ENCODE measurements at regions not wholly inside any gene's neighbourhood (a gene's known extent, or its start where the extent isn't known, plus 50 kb on each side); places are given as distances from the start of the nearest gene placed in this dataset.

DNA sequence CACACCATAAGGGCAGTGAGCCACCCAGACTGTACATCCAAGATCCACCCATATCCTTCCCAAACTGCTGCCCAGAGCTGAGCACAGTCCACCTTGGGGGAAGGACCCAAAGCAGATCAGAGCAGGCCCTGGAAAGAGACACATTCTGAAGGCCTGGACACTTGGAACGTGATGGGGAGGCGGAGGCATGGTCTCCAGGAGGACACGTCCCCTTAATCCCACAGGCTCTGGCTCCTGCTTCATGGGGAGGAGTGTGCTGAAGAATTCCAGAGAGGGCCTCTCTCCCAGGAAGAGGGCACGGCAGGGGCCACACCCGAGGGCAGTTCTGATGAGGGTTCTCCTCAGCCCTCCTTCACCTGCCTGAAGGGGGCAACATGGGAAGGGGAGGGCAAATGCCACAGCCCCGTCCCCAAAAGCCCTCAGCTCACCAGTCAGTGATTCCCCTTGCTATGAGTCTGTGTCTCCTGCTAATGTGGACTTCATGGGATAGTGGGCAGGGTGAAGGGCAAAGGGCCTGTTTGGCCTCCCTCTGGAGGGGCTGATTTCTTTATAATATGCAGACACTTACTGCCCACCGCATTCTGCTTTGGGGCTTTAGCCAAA lies 276.8 kb downstream of the ENC1 start:
- intact Hi-C loops (cut with micrococcal nuclease) = no loop called here
- Mint-ChIP-seq H3K27ac (no peak overlapping the region), H3K9me3 (no peaks in the 10 kb centered on the region), H3K36me3 (ENCODE audit: low read depth) (no peaks in the 10 kb centered on the region), H3K27me3 (ENCODE audit: insufficient read depth) (peaks cover 4% of the 10 kb centered on the region), H3K4me3 (no peak overlapping the region), H3K4me1 (ENCODE audit: low read depth) (no peaks in the 10 kb centered on the region)
- DNase-seq (ENCODE audit: low spot score) = no peak

DNA sequence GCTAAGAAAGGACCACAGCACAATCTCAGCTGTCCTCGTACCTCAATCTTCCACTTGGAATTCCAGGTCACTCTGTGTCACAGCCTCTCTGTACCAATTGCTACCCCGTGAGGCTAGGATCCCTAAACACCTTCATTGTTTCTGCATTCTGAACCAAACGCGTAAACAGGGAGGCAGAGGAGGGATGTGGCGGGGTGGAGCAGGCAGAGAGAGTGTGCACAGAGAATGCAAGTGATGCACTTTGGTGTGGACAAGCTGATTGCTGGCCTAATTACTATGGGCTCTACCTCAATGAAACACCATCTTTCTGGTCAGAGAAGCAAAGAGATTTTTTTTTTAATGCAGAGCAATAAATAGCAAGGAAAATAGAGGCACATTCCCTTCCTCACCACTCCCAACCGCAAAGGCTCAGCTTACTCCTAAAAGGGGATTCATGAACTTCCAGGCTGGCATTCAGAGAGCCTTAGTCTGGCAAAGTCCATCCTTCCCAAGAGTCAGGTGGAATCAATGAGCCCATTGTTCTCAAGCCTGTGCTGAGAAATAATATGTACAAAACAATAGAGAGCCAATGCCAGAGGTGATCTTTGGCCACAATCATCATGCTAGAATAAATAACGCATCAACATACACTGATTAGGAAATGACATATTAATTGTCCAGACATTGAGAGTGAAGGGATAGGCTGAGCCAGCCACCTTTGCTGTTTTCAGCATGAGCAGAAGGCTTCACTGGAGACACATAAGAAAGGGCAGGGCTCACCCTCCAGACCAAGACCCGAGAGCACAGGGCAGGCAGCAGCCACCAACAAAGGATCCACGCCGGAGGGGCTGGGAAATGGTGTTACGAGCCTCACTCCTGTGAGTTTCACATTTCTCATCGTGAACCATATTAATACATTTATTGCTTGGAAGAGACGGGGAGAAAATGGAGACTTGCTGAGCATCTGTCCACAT lies 278.8 kb downstream of the ENC1 start:
- H3K27me3 Mint-ChIP-seq (ENCODE audit: insufficient read depth) = peaks cover 4% of the 10 kb centered on the region
- no peak for DNase-seq (ENCODE audit: low spot score)
- H3K9me3 Mint-ChIP-seq = no peaks in the 10 kb centered on the region
- H3K4me3 Mint-ChIP-seq = no peak overlapping the region
- H3K4me1 Mint-ChIP-seq (ENCODE audit: low read depth) = no peaks in the 10 kb centered on the region
- intact Hi-C loops (cut with micrococcal nuclease) = no loop called here
- no peaks in the 10 kb centered on the region for H3K36me3 Mint-ChIP-seq (ENCODE audit: low read depth)
- H3K27ac Mint-ChIP-seq = no peak overlapping the region

GRCh38 chr5:74360535-74361210 lies 279.9 kb downstream of the ENC1 start:
- intact Hi-C loops (cut with micrococcal nuclease) = no loop called here
- no peak overlapping the region for H3K4me3 Mint-ChIP-seq
- no peaks in the 10 kb centered on the region for H3K4me1 Mint-ChIP-seq (ENCODE audit: low read depth)
- DNase-seq (ENCODE audit: low spot score) = no peak
- H3K27me3 Mint-ChIP-seq (ENCODE audit: insufficient read depth) = peaks cover 4% of the 10 kb centered on the region
- no peaks in the 10 kb centered on the region for H3K36me3 Mint-ChIP-seq (ENCODE audit: low read depth)
- no peaks in the 10 kb centered on the region for H3K9me3 Mint-ChIP-seq
- no peak overlapping the region for H3K27ac Mint-ChIP-seq

DNA sequence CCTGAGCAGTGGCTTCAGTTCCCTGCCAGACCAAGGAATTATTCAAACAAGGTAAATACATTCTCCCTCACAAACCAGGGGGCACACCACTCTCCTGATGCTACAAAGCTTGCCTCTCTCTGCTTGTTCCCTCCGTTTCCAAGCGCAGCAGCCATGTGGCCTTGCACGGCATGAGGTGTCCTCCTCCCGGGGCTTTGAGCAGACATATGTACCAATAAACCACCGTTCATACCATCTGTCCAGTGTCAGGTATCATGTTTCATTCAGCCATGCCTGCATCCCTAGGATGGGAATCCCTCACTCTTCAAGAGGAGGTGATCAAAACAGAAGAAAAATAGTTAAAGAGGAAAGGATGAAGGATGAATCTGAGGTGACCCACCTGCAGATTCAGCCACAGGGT lies 282.7 kb downstream of the ENC1 start:
- Mint-ChIP-seq H3K4me1 (ENCODE audit: low read depth) (no peaks in the 10 kb centered on the region), H3K9me3 (no peaks in the 10 kb centered on the region)
- intact Hi-C loops (cut with micrococcal nuclease) = no loop called here

DNA sequence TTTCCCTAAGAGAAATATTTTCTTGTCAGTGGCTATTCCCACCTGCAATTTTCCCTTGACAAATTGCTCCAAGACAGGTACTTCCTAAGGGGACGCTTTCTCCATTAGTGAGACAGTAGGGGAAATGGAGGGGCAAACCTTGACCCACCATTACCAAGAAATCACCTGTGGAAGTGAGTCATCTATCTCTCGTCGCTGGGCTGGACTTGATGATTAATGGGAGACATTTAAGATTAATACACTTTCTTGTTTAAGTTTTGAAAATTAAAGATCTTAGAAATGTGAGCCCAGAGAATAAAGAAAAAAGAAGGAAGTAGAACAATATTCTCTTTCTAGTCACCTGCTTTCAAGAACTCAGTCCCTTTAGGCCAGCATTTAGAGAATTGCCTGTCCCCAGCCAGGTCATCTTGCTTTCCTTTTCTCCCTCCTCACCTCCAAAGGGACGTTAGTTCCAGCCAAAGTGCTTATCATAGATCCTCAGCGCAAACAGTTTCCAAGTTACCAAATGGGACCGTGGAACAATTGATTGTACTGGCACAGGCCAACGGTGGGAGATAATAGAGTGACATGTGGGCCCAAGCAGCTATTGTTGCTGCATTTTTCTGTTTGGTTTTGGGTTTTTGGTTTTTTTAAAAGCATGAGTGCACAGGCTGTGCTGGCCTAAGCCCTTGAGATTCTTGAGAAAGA lies 284.4 kb downstream of the ENC1 start:
- Mint-ChIP-seq H3K27me3 (ENCODE audit: insufficient read depth) (no peaks in the 10 kb centered on the region), H3K4me3 (no peak overlapping the region), H3K9me3 (no peaks in the 10 kb centered on the region), H3K4me1 (ENCODE audit: low read depth) (no peaks in the 10 kb centered on the region), H3K36me3 (ENCODE audit: low read depth) (no peaks in the 10 kb centered on the region), H3K27ac (no peak overlapping the region)
- intact Hi-C loops (cut with micrococcal nuclease) = no loop called here
- DNase-seq (ENCODE audit: low spot score) = no peak

More for the DNA sequence above, 282.7 kb downstream of the ENC1 start:
- DNase-seq (ENCODE audit: low spot score) = no peak
- Mint-ChIP-seq H3K4me3 (no peak overlapping the region), H3K36me3 (ENCODE audit: low read depth) (no peaks in the 10 kb centered on the region), H3K27ac (no peak overlapping the region), H3K27me3 (ENCODE audit: insufficient read depth) (peaks cover 1% of the 10 kb centered on the region)

DNA sequence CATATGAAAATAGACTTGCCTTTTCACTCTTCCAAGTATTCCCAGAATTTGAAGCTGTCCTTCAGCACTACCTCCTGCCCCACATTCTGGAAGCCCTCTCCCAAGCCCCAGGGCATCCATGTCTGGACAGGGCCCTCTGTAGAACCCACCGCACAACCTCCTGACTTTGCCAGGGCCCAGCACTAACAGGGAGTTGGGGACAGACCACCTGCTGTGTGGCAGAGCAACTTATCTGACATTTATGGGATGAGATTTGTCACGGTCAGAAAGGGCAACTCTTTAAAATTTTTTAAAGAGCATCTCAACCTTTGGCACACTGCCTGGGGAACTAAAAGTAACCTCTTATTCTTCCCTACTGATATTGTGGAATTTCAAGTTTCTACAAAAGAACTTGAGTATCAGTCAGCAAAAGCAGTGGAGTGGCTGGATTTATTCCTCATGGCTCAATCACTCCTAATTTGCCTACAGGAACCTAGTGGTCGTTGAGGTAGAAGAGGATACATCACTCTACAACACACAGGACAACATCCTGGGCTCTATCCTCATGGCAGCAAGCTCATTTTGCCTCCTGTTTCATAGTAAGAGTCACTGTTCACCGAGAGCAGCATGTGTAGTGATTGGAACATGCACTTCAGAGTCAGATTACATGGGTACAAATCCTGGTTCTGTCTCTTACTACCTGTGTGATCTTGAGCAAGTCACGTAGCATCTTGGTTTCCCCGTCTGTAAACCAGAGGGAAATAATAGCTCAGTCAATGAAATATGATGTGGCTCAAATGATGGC lies 285.3 kb downstream of the ENC1 start:
- no peak overlapping the region for H3K27ac Mint-ChIP-seq
- intact Hi-C loops (cut with micrococcal nuclease) = no loop called here
- no peak for DNase-seq (ENCODE audit: low spot score)
- no peaks in the 10 kb centered on the region for H3K9me3 Mint-ChIP-seq
- H3K27me3 Mint-ChIP-seq (ENCODE audit: insufficient read depth) = no peaks in the 10 kb centered on the region
- H3K4me1 Mint-ChIP-seq (ENCODE audit: low read depth) = no peaks in the 10 kb centered on the region
- H3K4me3 Mint-ChIP-seq = no peak overlapping the region
- no peaks in the 10 kb centered on the region for H3K36me3 Mint-ChIP-seq (ENCODE audit: low read depth)

GRCh38 chr5:74352256-74352655 lies 288.3 kb downstream of the ENC1 start:
- H3K27me3 Mint-ChIP-seq (ENCODE audit: insufficient read depth) = peaks cover 2% of the 10 kb centered on the region
- DNase-seq (ENCODE audit: low spot score) = no peak

DNA sequence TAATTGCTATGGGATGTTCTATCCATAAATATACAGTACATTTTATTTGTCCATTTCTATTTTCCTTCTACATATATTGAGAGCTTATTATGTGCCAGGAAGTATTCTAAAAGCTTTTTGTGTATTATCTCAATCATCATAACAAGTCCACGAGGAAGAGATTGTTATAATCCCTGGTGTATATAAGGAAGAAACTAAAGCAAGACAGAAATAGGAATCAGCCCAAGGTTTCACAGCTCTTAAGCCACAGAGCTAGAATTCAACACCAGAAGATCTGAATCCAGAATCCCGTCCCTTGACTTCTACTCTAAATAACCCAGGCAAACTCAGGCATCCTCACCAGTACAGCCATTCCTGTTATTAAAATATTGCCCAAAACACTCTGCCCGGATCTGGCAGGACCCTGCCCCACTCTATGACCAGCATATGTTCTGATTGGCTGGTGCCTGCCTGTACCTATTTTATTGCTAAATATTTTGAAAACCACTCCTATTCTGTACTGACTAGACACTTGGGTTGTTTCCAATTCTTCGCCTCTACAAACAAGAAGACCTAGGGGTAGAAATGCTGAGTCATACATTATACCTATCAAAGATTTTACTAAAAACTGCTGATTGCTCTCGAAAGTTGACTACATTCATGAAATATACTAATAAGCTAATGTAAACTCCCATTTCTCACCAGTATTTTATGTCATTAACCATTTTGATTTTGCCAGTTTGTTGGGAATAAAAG lies 297.4 kb downstream of the ENC1 start:
- H3K4me3 Mint-ChIP-seq = no peak overlapping the region
- H3K27me3 Mint-ChIP-seq (ENCODE audit: insufficient read depth) = peaks cover 8% of the 10 kb centered on the region
- H3K36me3 Mint-ChIP-seq (ENCODE audit: low read depth) = no peaks in the 10 kb centered on the region
- intact Hi-C loops (cut with micrococcal nuclease) = no loop called here
- DNase-seq (ENCODE audit: low spot score) = no peak
- H3K9me3 Mint-ChIP-seq = no peaks in the 10 kb centered on the region
- H3K27ac Mint-ChIP-seq = no peak overlapping the region
- H3K4me1 Mint-ChIP-seq (ENCODE audit: low read depth) = no peaks in the 10 kb centered on the region

More at GRCh38 chr5:74352256-74352655, 288.3 kb downstream of the ENC1 start:
- Mint-ChIP-seq H3K27ac (no peak overlapping the region), H3K36me3 (ENCODE audit: low read depth) (no peaks in the 10 kb centered on the region), H3K4me3 (no peak overlapping the region), H3K9me3 (no peaks in the 10 kb centered on the region), H3K4me1 (ENCODE audit: low read depth) (no peaks in the 10 kb centered on the region)
- intact Hi-C loops (cut with micrococcal nuclease) = no loop called here

DNA sequence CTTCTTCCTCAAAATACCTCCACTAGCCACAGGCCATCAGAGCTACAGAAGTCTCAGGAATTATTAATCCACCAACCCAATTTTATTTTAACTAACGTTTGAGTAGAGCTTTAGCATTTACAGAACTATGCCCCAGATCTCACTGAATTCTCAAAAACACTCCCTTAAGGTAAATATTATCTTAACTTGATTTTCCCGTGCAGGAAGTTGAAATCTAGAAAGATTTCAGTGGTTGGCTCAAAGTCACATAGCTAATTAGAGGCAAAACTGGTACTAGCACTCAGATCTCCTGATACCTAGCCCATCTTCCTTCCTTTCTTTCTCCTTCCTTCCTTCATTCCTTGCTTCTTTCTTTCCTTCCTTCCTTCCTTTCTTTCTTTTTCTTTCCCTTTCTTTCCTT lies 298.3 kb downstream of the ENC1 start:
- Mint-ChIP-seq H3K9me3 (no peaks in the 10 kb centered on the region), H3K27ac (no peak overlapping the region), H3K36me3 (ENCODE audit: low read depth) (no peaks in the 10 kb centered on the region), H3K4me3 (no peak overlapping the region), H3K4me1 (ENCODE audit: low read depth) (no peaks in the 10 kb centered on the region), H3K27me3 (ENCODE audit: insufficient read depth) (peaks cover 8% of the 10 kb centered on the region)
- intact Hi-C loops (cut with micrococcal nuclease) = no loop called here
- DNase-seq (ENCODE audit: low spot score) = no peak

DNA sequence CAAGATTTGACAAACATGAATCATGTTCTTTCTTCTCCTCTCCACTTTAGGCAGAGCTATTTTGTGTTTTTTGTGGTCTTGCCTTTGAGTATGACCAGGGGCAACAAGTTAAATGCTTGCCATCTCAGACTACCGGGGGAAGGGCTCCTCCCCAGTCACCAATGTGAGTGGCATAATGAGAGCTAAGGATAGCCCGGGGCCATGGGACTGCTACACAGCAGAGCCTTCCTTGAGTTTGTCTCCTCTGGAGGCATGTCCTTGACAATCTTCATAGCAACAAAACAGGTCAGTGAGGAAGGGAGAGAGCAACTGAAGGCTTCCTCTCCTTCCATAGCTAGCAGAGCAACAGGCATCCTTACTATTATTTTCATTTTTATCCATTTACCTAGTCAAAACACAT lies 299.3 kb downstream of the ENC1 start:
- Mint-ChIP-seq H3K36me3 (ENCODE audit: low read depth) (no peaks in the 10 kb centered on the region), H3K4me1 (ENCODE audit: low read depth) (no peaks in the 10 kb centered on the region), H3K9me3 (no peaks in the 10 kb centered on the region), H3K27ac (no peak overlapping the region), H3K4me3 (no peak overlapping the region), H3K27me3 (ENCODE audit: insufficient read depth) (peaks cover 11% of the 10 kb centered on the region)
- intact Hi-C loops (cut with micrococcal nuclease) = no loop called here
- no peak for DNase-seq (ENCODE audit: low spot score)

GRCh38 chr5:74340476-74340875 lies 300.1 kb downstream of the ENC1 start:
- Mint-ChIP-seq H3K9me3 (no peaks in the 10 kb centered on the region), H3K36me3 (ENCODE audit: low read depth) (no peaks in the 10 kb centered on the region), H3K27me3 (ENCODE audit: insufficient read depth) (peaks cover 11% of the 10 kb centered on the region), H3K4me3 (no peak overlapping the region), H3K4me1 (ENCODE audit: low read depth) (no peaks in the 10 kb centered on the region), H3K27ac (no peak overlapping the region)
- intact Hi-C loops (cut with micrococcal nuclease) = no loop called here
- no peak for DNase-seq (ENCODE audit: low spot score)

DNA sequence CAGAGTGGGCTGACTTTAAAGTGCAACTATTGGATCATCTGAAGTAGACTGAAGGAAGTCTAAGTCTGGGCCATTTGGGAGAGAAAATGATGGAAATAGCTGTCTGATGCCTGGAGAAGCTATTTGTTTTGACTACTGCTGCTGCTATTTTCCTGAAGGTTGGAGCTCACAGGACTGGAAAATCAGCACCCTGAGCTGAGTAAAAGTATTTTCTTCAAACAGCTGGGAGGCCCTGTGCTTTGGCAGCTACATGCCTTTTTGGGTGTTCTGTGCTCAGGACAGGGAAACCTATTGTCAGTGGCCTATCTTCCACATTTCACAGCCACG lies 302.6 kb downstream of the ENC1 start:
- Mint-ChIP-seq H3K27me3 (ENCODE audit: insufficient read depth) (peaks cover 11% of the 10 kb centered on the region), H3K4me3 (no peak overlapping the region)
- DNase-seq (ENCODE audit: low spot score) = no peak

More for the DNA sequence above, 302.6 kb downstream of the ENC1 start:
- Mint-ChIP-seq H3K27ac (no peak overlapping the region), H3K4me1 (ENCODE audit: low read depth) (no peaks in the 10 kb centered on the region), H3K9me3 (no peaks in the 10 kb centered on the region), H3K36me3 (ENCODE audit: low read depth) (no peaks in the 10 kb centered on the region)
- intact Hi-C loops (cut with micrococcal nuclease) = no loop called here

Measured in activated T-helper 1 cell treated with anti-CD3 and anti-CD28 coated beads, Interleukin-12 subunit alpha, Interleukin-12 subunit beta, Interleukin-2, Interleukin-4 antibody, amounts not matched to agents 30 ng/mL and 10 ng/mL and 1 ng/mL, durations not matched to agents 14 hours and 24 hours and 36 hours (primary cell).